ENCODE measurements at regions not wholly inside any gene's neighbourhood (a gene's known extent, or its start where the extent isn't known, plus 50 kb on each side); places are given as distances from the start of the nearest gene placed in this dataset.

DNA sequence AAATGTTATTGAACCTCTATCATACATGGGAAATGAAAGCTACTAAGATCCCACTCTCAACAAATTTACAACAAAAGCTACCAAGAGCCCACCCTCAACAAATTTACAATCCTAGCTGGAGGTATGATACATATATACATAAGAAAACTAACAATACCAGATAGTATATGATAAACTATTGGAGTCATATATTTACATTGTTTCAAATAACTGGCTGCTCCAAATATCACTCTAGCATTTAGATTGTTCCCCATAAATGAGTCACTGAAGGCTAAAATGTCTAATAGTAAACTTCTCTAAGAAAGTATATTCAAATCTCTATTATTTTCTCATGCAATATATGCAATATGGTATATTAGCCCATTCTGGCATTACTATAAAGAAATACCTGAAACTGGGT is 151.1 kb downstream of the TMEM161B start:
- TF ChIP-seq POLR2A (IDR thresholded peaks at IDR 0.05) (no peak), CTCF (IDR thresholded peaks at IDR 0.05) (no peak)

All from body of pancreas (tissue), 4 donors.